PC-3 (cell line): ENCODE measurements at regions not wholly inside any gene's neighbourhood (a gene's known extent, or its start where the extent isn't known, plus 50 kb on each side); places are given as distances from the start of the nearest gene placed in this dataset.

ENCODE experiments used
- ATAC-seq: fragments of 200-7000 bp; cut with Tn5 transposase; 2 replicates; pipeline ENCODE4 v1.9.1; 2020; ENCODE audit warnings: mild to moderate bottlenecking, moderate library complexity
- BruUV-seq: library from RNA; stranded (reverse); fragments of 400-500 nt; replicated peaks from 2 replicates; lab custom pipeline; 2021; lab: Mats Ljungman, UMichigan
- CTCF ChIA-PET: fragments of 300-600 bp; sonication (Branson Sonifier 250); formaldehyde crosslinking; loops from one replicate; lab custom pipeline; 2022; ENCODE audit warnings: antibody characterized with exemption; lab: Charles Lee
- POLR2A ChIA-PET: fragments of 300-600 bp; sonication (Branson Sonifier 250); formaldehyde crosslinking; loops from one replicate; lab custom pipeline; 2022; ENCODE audit warnings: antibody characterized with exemption; ENCODE audit not compliant: unreplicated experiment; lab: Charles Lee
- DNase-seq: peaks from one replicate; pipeline ENCODE4 v3.0.0-alpha.2; 2015
- H2AFZ ChIP-seq: fragments of 300-600 bp; sonication (generic); 2 replicates; pipeline ENCODE4 v1.6.0; 2016; ENCODE audit warnings: antibody characterized with exemption, low read length
- H3F3A ChIP-seq: fragments of 300-600 bp; sonication (generic); one replicate; pipeline ENCODE4 v1.6.0; 2017; ENCODE audit warnings: antibody characterized with exemption, low read length, control low read depth, mild to moderate bottlenecking; ENCODE audit not compliant: unreplicated experiment
- H3K27ac ChIP-seq: fragments of 300-600 bp; sonication (generic); 2 replicates; pipeline ENCODE4 v1.5.1; 2016; ENCODE audit warnings: mild to moderate bottlenecking, low read length
- H3K27me3 ChIP-seq: fragments of 300-600 bp; sonication (generic); 2 replicates; pipeline ENCODE4 v1.6.1; 2016; ENCODE audit warnings: low read length, mixed read lengths
- H3K36me3 ChIP-seq: fragments of 300-600 bp; sonication (generic); 2 replicates; pipeline ENCODE4 v1.6.1; 2016; ENCODE audit warnings: low read depth, mixed run types, low read length, mixed read lengths
- H3K4me1 ChIP-seq: fragments of 300-600 bp; sonication (generic); 2 replicates; pipeline ENCODE4 v1.5.1; 2016; ENCODE audit warnings: low read length; ENCODE audit not compliant: insufficient read depth
- H3K4me2 ChIP-seq: fragments of 300-600 bp; sonication (generic); 2 replicates; pipeline ENCODE4 v1.6.0; 2016; ENCODE audit warnings: low read length
- H3K4me3 ChIP-seq: fragments of 300-600 bp; sonication (generic); 2 replicates; pipeline ENCODE4 v1.5.1; 2016; ENCODE audit warnings: mild to moderate bottlenecking, low read length, mixed read lengths
- H3K79me2 ChIP-seq: fragments of 300-600 bp; sonication (generic); 2 replicates; pipeline ENCODE4 v1.6.1; 2017; ENCODE audit warnings: low read length, mixed read lengths
- H3K9ac ChIP-seq: fragments of 300-600 bp; sonication (generic); 2 replicates; pipeline ENCODE4 v1.6.0; 2016; ENCODE audit warnings: mild to moderate bottlenecking, low read length
- H3K9me2 ChIP-seq: fragments of 300-600 bp; sonication (generic); replicated peaks from 2 replicates; pipeline ENCODE4 v1.6.1; 2016; ENCODE audit warnings: mixed run types, low read length, mixed read lengths
- H3K9me3 ChIP-seq: fragments of 300-600 bp; sonication (generic); 2 replicates; pipeline ENCODE4 v1.6.1; 2016; ENCODE audit warnings: low read length, mixed read lengths
- H4K20me1 ChIP-seq: fragments of 300-600 bp; sonication (generic); 2 replicates; pipeline ENCODE4 v1.6.1; 2016; ENCODE audit warnings: low read length, mixed read lengths
- CTCF ChIP-seq: fragments of 300-600 bp; sonication (generic); conservative IDR thresholded peaks from 2 replicates; pipeline ENCODE4 v1.5.1; 2017; ENCODE audit warnings: antibody characterized with exemption, low read depth, mild to moderate bottlenecking, low read length
- EZH2 ChIP-seq: fragments of 300-600 bp; sonication (generic); IDR thresholded peaks from one replicate; pipeline ENCODE4 v1.6.1; 2017; ENCODE audit warnings: antibody characterized with exemption, mild to moderate bottlenecking, low read length; ENCODE audit not compliant: unreplicated experiment
- EZH2phosphoT487 ChIP-seq: fragments of 300-600 bp; sonication (generic); IDR thresholded peaks from 2 replicates; pipeline ENCODE4 v1.6.1; 2018; ENCODE audit warnings: mild to moderate bottlenecking, antibody characterized with exemption, low read length, borderline replicate concordance
- intact Hi-C: fragments of 100-400 bp; cut with micrococcal nuclease; formaldehyde crosslinking; loops from 2 replicates; pipeline ENCODE4 v1.9.0; 2023

- Histone ChIP-seq H4K20me1 (no peaks in the 10 kb centered on the region), H2AFZ (no peak overlapping the region), H3K9ac (no peak overlapping the region), H3K4me1 (no peaks in the 10 kb centered on the region), H3F3A (no peaks in the 10 kb centered on the region), H3K4me3 (no peak overlapping the region), H3K9me2 (no peaks in the 10 kb centered on the region), H3K27me3 (no peaks in the 10 kb centered on the region), H3K27ac (no peak overlapping the region), H3K9me3 (no peaks in the 10 kb centered on the region), H3K4me2 (no peak overlapping the region), H3K36me3 (no peaks in the 10 kb centered on the region), H3K79me2 (no peaks in the 10 kb centered on the region)
- no TSS peak for BruUV-seq
- CTCF ChIA-PET = no interaction called here
- TF ChIP-seq EZH2phosphoT487 (no peak), EZH2 (no peak), CTCF (no peak)
- DNase-seq (no peak), ATAC-seq (no peak)
- POLR2A ChIA-PET = no interaction called here
- intact Hi-C loops = no loop called here
These were observed 462.8 kb downstream of the PTPRC start for GRCh38 chr1:199101635-199102034.

- no peak overlapping the region for H3K4me3 ChIP-seq
- CTCF ChIA-PET = no interaction called here
- H3K9me3 ChIP-seq = no peaks in the 10 kb centered on the region
- no peak for TF ChIP-seq EZH2phosphoT487
- no peak for TF ChIP-seq EZH2
- TF ChIP-seq CTCF = no peak
- DNase-seq (no peak), ATAC-seq (no peak)
- H2AFZ ChIP-seq = no peak overlapping the region
- H4K20me1 ChIP-seq = no peaks in the 10 kb centered on the region
- BruUV-seq = no TSS peak
- H3K27ac ChIP-seq = no peak overlapping the region
- intact Hi-C loops = no loop called here
- H3K36me3 ChIP-seq = no peaks in the 10 kb centered on the region
- POLR2A ChIA-PET = no interaction called here
- H3K9me2 ChIP-seq = no peaks in the 10 kb centered on the region
- no peak overlapping the region for H3K9ac ChIP-seq
- no peaks in the 10 kb centered on the region for H3F3A ChIP-seq
- H3K4me1 ChIP-seq = no peaks in the 10 kb centered on the region
- no peaks in the 10 kb centered on the region for H3K27me3 ChIP-seq
- no peak overlapping the region for H3K4me2 ChIP-seq
- H3K79me2 ChIP-seq = no peaks in the 10 kb centered on the region
These were observed 463.4 kb downstream of the PTPRC start for GRCh38 chr1:199102239-199102638.

- ChIA-PET CTCF (no interaction called here), POLR2A (no interaction called here)
- Histone ChIP-seq H3F3A (no peaks in the 10 kb centered on the region), H3K4me2 (no peak overlapping the region), H3K36me3 (no peaks in the 10 kb centered on the region), H3K9ac (no peak overlapping the region), H3K4me1 (no peaks in the 10 kb centered on the region), H3K9me2 (no peaks in the 10 kb centered on the region), H3K79me2 (no peaks in the 10 kb centered on the region), H3K27me3 (no peaks in the 10 kb centered on the region), H4K20me1 (no peaks in the 10 kb centered on the region), H3K9me3 (no peaks in the 10 kb centered on the region), H2AFZ (no peak overlapping the region), H3K27ac (no peak overlapping the region), H3K4me3 (no peak overlapping the region)
- intact Hi-C loops = no loop called here
- TF ChIP-seq EZH2 (no peak), CTCF (no peak), EZH2phosphoT487 (no peak)
- no peak for DNase-seq
- no TSS peak for BruUV-seq
- ATAC-seq = no peak
These were observed 470.3 kb downstream of the PTPRC start for GRCh38 chr1:199109160-199109559.
